ENCODE measurements at regions not wholly inside any gene's neighbourhood (a gene's known extent, or its start where the extent isn't known, plus 50 kb on each side); places are given as distances from the start of the nearest gene placed in this dataset.

- no peaks in the 10 kb centered on the region for H4K20me1 ChIP-seq (ENCODE audit: control insufficient read depth, insufficient read depth)
- ChIA-PET SMC1A (ENCODE audit: uncharacterized antibody, unreplicated experiment) (no interaction called here), POLR2A (no interaction called here), RAD21 (ENCODE audit: unreplicated experiment) (no interaction called here), CTCF (interaction anchor here (1.4 kb wide), 1 partner anchor 25 kb away, joined by 3 read pairs; no protein-coding TSS in a partner anchor)
- no peak overlapping the region for H3K9ac ChIP-seq (ENCODE audit: control insufficient read depth, insufficient read depth, low read length)
- in situ Hi-C loops (cut with MboI), result no loop called here
- ATAC-seq (no peak), FAIRE-seq (no peak), DNase-seq (ENCODE audit: low read depth, low spot score) (no peak)
- H3K27me3 ChIP-seq (replicated peaks in 1 of 2; ENCODE audit: control insufficient read depth in 2 of 2, insufficient read depth in 2 of 2, low read length in 1 of 2), result no peaks in the 10 kb centered on the region
- WGBS (ENCODE audit: insufficient coverage, insufficient replicate concordance, low lambda C conversion rate, missing lambda C conversion rate), result 61% methylated on average over 3 of the region's 3 CpGs
- H3K4me1 ChIP-seq (ENCODE audit: control insufficient read depth, insufficient read depth, low read length), result no peaks in the 10 kb centered on the region
- no peaks in the 10 kb centered on the region for H3K36me3 ChIP-seq (ENCODE audit: control insufficient read depth in 2 of 2, insufficient read depth in 2 of 2, low read length in 1 of 2)
- H3K4me2 ChIP-seq (ENCODE audit: control insufficient read depth, insufficient read depth), result no peak overlapping the region
- H3K9me3 ChIP-seq (replicated peaks; ENCODE audit: control insufficient read depth, insufficient read depth, low read length), result no peaks in the 10 kb centered on the region
- intact Hi-C loops (cut with micrococcal nuclease; ENCODE audit: unreplicated experiment), result no loop called here
- no peak overlapping the region for H3K27ac ChIP-seq (ENCODE audit: control insufficient read depth, insufficient read depth)
- no peak overlapping the region for H3K4me3 ChIP-seq
- no peak for TF ChIP-seq POU2F2 (IDR thresholded peaks at IDR 0.05; ENCODE audit: borderline replicate concordance, low read depth, low read length)
- TF ChIP-seq ZNF24 (IDR thresholded peaks at IDR 0.05), result no peak
- TF ChIP-seq IKZF1 (conservative IDR thresholded peaks at IDR 0.05), result no peak
- no peak for TF ChIP-seq YY1 (IDR thresholded peaks at IDR 0.05; ENCODE audit: low read depth, low read length)
- TF ChIP-seq RUNX3 (IDR thresholded peaks at IDR 0.05; ENCODE audit: low read length), result no peak
- no peak for TF ChIP-seq RCOR1 (conservative IDR thresholded peaks at IDR 0.05; ENCODE audit: low read depth, low read length)
- no peak for TF ChIP-seq RAD21 (IDR thresholded peaks at IDR 0.05; ENCODE audit: insufficient read depth, low read depth, low read length)
- TF ChIP-seq TCF3 (IDR thresholded peaks at IDR 0.05; ENCODE audit: borderline replicate concordance, insufficient read depth, low read depth, low read length), result no peak
- TF ChIP-seq EP300 (IDR thresholded peaks at IDR 0.05; ENCODE audit: borderline replicate concordance in 1 of 2, control insufficient read depth in 1 of 2, low read depth in 2 of 2, low read length in 2 of 2), result no peak
- TF ChIP-seq MXI1 (IDR thresholded peaks at IDR 0.05; ENCODE audit: low read depth, low read length), result no peak
- no peaks in the 10 kb centered on the region for H3K79me2 ChIP-seq (ENCODE audit: control insufficient read depth, insufficient read depth, low read length)
- H2AFZ ChIP-seq (ENCODE audit: control insufficient read depth, low read depth, low read length), result no peak overlapping the region
- BruUV-seq (replicated peaks), result no TSS peak
These were observed 279.8 kb upstream of the FANCL start for GRCh38 chr2:58520903-58521302.

- POLR2A ChIA-PET, result no interaction called here
- Histone ChIP-seq H3K79me2 (ENCODE audit: control insufficient read depth, insufficient read depth, low read length) (no peaks in the 10 kb centered on the region), H4K20me1 (ENCODE audit: control insufficient read depth, insufficient read depth) (no peaks in the 10 kb centered on the region), H3K4me2 (ENCODE audit: control insufficient read depth, insufficient read depth) (no peak overlapping the region), H3K9me3 (replicated peaks; ENCODE audit: control insufficient read depth, insufficient read depth, low read length) (no peaks in the 10 kb centered on the region), H3K4me3 (no peak overlapping the region), H3K27ac (ENCODE audit: control insufficient read depth, insufficient read depth) (no peak overlapping the region), H2AFZ (ENCODE audit: control insufficient read depth, low read depth, low read length) (no peak overlapping the region), H3K27me3 (replicated peaks in 1 of 2; ENCODE audit: control insufficient read depth in 2 of 2, insufficient read depth in 2 of 2, low read length in 1 of 2) (no peaks in the 10 kb centered on the region), H3K9ac (ENCODE audit: control insufficient read depth, insufficient read depth, low read length) (no peak overlapping the region), H3K36me3 (ENCODE audit: control insufficient read depth in 2 of 2, insufficient read depth in 2 of 2, low read length in 1 of 2) (no peaks in the 10 kb centered on the region), H3K4me1 (ENCODE audit: control insufficient read depth, insufficient read depth, low read length) (peaks cover 3% of the 10 kb centered on the region; the same call in 1 of the 2 replicates)
- in situ Hi-C loops (cut with MboI), result no loop called here
- WGBS (ENCODE audit: insufficient coverage, insufficient replicate concordance, low lambda C conversion rate, missing lambda C conversion rate), result 68% methylated on average over 2 of the region's 2 CpGs
- RAD21 ChIA-PET (ENCODE audit: unreplicated experiment), result no interaction called here
- DNase-seq (ENCODE audit: low read depth, low spot score), result no peak
- intact Hi-C loops (cut with micrococcal nuclease; ENCODE audit: unreplicated experiment), result no loop called here
- ATAC-seq, result no peak
- no TSS peak for BruUV-seq (replicated peaks)
- SMC1A ChIA-PET (ENCODE audit: uncharacterized antibody, unreplicated experiment), result no interaction called here
- no peak for FAIRE-seq
- CTCF ChIA-PET, result no interaction called here
- TF ChIP-seq MEF2B (IDR thresholded peaks at IDR 0.05; ENCODE audit: partially characterized antibody, poor library complexity, severe bottlenecking) (no peak), MYB (IDR thresholded peaks at IDR 0.05; ENCODE audit: borderline replicate concordance, low read depth, low read length) (no peak), CHD2 (IDR thresholded peaks at IDR 0.05; ENCODE audit: borderline replicate concordance, low read depth, low read length) (no peak), SKIL (IDR thresholded peaks at IDR 0.05; ENCODE audit: low read depth, poor library complexity, severe bottlenecking) (no peak), ATF2 (IDR thresholded peaks at IDR 0.05; ENCODE audit: low read length) (no peak), SMAD1 (IDR thresholded peaks at IDR 0.05; ENCODE audit: low read depth, partially characterized antibody) (no peak), CREB1 (IDR thresholded peaks at IDR 0.05; ENCODE audit: low read depth) (no peak)
These were observed 276.8 kb upstream of the FANCL start for GRCh38 chr2:58517881-58518280.

All from GM12878 (cell line).